NCI-H748 (cell line): ENCODE measurements at regions not wholly inside any gene's neighbourhood (a gene's known extent, or its start where the extent isn't known, plus 50 kb on each side); places are given as distances from the start of the nearest gene placed in this dataset.
A peak's percentile ranks its signal among the peaks of the same experiment; 100 is the strongest.

Experiments used
- DNase-seq: peaks from one replicate; lab custom pipeline; 2025; ENCODE audit not compliant: unreplicated experiment; lab: John Stamatoyannopoulos, UW

DNA sequence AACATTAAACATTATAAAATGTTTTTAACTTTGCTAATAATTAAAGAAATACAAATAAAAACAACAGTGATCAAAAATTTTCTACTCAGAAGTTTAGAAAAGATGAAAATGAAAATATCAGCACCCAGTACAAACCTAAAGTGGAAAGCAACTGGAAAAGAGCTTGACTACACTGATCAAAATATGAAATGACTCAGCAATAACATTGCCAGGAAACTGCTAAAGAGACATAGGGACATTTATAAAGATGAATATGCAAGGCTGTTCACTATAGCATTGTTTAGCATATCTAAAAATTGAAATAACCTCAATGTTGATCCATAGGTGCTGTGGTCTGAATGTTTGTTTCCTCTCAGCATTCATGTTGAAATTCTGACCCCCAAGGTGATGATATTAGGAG, 88.5 kb upstream of the NOCT start:
- no peak for DNase-seq

DNA sequence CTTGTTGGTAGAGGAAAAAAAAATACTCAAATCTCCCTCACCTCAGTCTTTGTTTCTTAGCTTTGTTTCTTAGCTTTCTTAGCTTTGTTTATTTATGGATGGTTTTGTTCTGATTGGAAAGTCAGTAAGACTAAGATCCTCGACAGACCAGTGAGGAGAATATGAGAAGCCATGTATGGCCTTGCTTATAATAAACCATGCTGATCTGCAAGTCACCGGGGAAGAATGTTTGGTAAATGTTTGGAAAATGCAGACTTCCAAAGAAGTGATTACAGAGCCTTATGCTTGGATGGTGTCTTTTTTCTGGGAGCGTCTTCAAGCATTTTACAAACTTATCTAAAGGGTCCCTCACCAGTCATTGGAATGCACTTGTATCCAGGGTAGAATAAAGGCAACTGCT, 90.1 kb upstream of the NOCT start:
- DNase-seq: no peak

- DNase-seq: peak; percentile 86
Observed at GRCh38 chr4:138919094-138919936, 96.3 kb upstream of the NOCT start.

- peak; percentile 88 for DNase-seq
Observed at GRCh38 chr4:138918169-138918869, 97.3 kb upstream of the NOCT start.

DNA sequence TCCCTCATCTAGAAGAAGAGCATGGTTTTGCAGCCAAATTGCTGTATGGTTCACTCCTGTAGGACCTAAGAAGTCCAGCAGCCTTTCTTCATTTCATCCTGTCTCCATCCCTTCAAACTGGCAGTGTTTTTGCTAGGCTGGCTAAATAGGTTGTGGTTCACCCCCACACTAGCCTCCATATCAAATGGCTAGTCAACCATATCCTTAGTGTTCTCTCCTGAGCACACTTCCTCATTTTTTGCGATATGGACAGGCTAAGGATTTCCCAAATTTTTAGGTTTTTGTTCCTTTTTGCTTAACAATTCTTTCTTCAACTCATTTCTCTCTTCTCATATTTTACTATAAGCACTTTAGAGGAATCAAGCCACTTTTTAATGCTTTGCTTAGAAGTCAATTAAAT, 98.8 kb upstream of the NOCT start:
- no peak for DNase-seq

- no peak for DNase-seq
Observed at GRCh38 chr4:138915756-138916155, 99.8 kb upstream of the NOCT start.

DNA sequence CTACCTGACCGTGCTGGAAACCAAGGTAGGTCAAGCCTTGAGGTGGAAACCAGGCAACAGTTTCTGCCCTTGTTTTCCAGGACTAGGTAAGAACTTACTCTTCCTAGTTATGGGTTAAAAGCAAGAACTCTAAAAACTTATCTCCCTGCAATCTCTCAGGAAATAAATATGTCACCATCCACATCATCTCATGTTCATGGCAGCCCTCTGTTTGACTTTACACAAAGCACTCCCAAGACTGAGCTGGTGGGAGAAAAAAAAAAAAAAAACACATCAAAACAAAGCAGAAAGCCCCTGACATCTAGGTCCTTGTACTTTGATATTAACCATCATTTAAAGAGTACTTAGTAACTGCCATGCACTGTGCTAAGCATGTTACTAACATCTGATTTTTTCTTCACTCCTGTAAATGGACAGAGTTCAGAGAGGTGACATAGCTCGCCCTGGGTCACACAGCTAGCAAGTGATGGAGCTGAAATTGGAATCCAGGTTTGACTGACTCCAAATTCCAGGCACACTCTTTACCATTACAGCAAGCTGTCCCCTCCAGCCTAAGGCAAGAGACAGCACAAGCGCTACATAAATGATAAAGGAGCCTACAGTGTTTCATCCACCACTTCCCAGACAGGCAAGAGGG, 102.8 kb upstream of the NOCT start:
- peak; percentile 42 for DNase-seq

DNA sequence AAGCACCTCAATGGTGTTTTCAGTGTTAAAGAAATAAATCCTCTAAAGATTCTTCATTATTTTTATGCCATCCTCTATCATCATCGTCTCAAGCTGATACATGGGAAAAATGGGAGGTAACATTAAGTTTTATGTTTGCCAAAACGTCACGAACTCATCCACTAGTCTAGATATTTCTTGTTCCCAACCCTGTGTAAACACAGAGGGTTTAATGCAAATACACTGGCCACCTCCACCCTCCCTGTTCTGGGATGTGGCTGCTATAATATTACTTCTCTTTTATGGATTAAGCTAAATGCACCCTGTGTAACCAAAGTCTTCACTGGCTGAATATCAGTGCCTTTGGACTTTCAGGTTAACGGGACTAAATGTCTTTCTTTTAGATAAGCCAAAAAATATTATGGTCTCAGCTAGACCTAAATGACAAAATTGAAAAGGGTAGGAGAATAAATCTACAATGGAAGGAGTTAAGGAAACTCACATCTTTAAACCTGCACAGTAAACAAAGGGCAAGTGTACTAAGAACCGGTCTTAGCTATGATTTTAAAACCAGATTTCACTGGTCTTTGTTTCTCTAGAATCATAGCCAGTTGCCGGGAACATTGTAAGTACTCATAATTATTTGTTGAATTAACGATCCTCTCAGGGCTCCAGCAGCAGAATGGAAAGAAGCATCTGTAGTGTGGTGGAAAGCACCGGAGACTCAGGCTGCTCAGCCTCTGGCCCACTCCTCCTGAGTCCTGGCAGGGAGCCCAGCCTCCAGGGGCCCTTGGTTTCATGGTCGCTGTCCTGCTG, 103.5 kb upstream of the NOCT start:
- peak; percentile 94 for DNase-seq

- DNase-seq: peak; percentile 98
Observed at GRCh38 chr4:138910914-138911336, 104.7 kb upstream of the NOCT start.

DNA sequence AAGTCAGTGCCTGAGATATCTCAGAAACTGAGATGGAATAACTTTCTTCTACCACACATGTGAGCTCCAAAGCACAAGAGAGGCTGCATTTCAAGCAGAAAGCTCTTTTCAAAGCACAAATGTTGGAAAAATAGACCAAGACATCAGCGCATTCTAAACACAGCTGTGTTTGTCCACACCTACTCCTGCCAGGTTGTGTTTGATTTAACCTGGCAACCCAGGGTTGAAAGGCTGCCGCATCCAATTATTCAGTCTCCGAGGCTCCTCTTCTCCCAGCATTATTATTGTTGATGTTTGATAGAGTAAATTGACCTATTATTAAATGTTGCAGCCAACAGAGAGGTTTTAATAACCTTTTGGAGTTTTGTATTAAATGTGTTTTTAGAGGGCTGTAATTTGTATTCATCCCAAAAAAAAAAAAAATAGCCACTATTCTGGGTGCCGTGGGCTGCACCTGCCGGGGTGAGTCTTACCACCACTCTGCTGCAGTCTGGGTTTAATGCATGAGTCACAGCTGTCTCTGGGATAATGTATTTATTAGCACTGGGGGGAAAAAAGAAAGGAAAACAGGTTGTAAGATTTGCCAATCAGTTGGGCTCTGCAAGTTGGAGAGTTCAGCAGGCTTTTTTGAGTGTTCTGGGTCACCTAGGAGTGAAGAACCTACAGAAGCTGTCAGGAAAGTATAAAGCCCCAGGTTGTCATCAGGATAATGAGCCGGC, 105.2 kb upstream of the NOCT start:
- DNase-seq: peak; percentile 96

- peak; percentile 79 for DNase-seq
Observed at GRCh38 chr4:138909587-138909986, 106.0 kb upstream of the NOCT start.

DNA sequence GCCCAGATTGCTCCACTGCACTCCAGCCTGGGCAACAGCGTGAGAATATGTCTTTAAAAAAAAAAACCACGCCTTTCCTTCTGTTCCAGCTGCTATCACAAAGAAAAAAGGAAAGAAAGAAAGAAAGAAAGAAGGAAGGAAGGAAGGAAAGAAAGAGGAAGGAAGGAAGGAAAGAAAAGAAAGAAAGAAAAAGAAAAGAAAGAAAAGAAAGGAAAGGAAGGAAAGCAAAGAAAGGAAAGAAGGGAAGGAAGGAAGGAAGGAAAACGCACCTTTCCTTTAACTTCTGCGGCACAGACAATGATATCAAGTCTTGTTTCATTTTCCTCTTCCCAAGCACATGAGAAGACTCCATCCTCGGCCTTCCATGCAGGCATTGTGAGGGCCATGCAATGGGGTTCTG, 107.4 kb upstream of the NOCT start:
- no peak for DNase-seq

GRCh38 chr4:138907174-138907573, 108.4 kb upstream of the NOCT start:
- no peak for DNase-seq

- no peak for DNase-seq
Observed at GRCh38 chr4:138904793-138905192, 110.8 kb upstream of the NOCT start.

- DNase-seq: no peak
Observed at GRCh38 chr4:138903185-138903584, 112.4 kb upstream of the NOCT start.

- DNase-seq: no peak
Observed at GRCh38 chr4:138902705-138903104, 112.9 kb upstream of the NOCT start.

DNA sequence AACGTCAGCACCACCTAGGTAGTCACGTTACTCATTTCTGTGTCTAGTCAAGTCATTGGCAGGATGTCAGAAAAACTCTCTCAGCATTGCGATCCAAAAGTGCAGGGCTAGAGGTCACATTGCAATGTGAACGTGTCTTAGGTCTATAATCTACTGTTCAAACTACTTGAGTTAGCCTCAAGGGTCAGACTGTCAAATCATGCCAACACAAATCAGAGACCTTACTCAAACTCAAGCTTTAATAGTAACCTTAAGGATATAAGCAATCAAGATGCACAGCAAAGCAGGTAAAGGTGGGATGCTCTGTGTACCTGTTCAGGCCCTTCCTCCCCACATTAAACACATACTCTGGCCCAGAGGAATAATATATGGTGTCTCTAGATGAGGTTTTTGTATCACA, 114.4 kb upstream of the NOCT start:
- no peak for DNase-seq

DNA sequence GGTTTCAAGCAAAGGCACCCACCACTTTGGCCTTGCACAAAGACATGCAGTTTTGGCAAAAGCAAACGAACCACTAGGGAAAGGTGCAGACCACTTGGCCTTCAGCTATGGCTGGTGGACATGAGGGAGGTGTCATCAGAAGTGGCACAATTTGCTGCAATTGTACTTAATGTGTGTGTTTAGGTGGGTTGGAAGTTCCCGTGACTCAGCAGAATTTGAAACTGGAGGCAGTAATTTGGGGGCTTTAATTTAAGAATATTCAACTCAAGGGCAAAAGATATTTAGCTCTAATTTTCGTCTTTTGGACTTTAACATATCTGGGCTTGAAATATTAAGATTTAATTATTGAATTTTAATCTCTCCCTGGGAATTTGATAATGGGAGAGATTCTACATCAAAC, 115.6 kb upstream of the NOCT start:
- no peak for DNase-seq

DNA sequence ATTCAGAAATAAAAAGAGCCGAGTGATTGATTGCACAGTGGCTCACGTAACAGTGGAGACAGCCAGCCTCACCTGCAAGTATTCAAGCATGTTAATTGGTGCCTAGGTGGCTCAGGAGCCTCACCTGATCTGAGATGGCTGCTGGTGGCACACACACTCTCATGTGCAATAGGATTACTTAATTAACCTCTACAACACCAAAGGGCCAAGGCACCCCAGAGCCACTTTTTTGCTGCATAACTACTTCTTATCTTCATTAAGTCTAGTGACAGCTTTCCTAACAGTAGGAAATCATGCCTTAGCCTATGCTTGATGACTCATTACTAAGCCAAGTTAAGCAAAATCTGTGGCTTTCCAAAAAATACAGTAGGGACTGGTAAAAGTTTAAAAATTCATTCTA, 117.3 kb upstream of the NOCT start:
- DNase-seq: peak; percentile 75

DNA sequence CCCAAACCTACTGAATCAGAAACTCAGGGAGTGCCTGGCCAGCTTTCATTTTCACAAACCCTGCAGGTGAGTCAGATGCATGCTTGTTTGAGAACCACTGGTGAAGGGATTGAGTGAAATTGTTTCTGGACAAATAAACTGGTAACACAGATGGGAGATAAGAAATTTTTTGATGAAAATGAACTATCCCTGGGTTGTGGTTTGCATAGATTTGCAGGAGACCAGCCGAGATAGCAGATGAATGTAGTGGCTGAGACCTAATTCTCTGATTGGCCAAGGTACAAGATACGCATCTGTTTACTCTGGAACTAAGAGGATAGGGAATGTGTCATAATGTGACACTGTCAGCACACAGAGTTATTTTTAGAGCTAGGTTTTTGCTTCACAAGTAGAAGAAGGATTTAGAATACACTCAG, 117.8 kb upstream of the NOCT start:
- DNase-seq: peak; percentile 75

DNA sequence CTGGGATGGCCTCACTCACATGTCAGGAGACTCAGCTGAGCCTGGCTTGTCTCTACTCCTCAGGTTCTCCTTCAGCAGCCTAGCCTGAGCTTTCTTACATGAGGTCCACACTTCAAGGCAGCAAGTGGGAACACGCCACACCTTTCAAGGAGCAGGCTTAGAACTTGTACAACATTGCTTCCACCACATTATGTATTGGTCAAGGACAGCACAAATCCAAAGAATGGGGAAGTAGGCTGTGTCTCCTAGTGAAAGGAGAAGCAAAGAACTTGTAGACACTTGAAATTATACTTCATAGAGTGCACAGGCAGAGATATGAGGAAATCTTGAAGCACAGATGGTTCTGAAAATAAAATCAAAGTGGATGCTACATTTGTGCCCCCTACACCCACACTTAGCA, 120.9 kb upstream of the NOCT start:
- DNase-seq: no peak
